ENCODE measurements at regions not wholly inside any gene's neighbourhood (a gene's known extent, or its start where the extent isn't known, plus 50 kb on each side); places are given as distances from the start of the nearest gene placed in this dataset.
"Not testable (repeated sequence)": the region's sequence is repeated elsewhere in the genome, so short reads cannot be mapped to it uniquely, and the experiment has no call there.

DNA sequence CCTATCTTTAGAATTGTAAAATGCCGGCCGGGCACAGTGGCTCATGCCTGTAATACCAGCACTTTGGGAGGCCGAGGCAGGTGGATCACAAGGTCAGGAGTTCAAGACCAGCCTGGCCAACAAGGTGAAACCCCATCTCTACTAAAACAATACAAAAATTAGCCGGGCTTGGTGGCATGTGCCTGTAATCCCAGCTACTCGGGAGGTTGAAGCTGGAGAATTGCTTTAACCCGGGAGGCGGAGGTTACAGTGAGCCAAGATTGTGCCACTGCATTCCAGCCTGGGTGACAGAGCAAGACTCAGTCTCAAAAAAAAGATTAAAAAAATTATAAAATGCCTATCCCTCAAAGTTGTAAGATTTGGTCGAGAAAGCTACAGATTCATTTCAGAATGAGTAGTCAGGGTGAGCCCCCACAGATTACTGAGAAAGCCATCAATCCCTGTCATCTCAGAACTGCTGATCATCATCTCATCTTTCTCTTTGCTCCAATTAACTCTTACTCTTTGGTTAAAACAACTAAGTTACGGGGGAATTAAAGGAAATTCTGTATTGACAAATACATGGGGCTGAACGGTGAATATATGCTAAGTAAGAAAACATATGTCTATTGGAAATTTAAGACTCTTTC, 76.9 kb upstream of the TNFSF11 start:
- 4 to 100% (median 82%) methylated on average over 1 to 10 of the region's 10 CpGs; no CpG with 5 or more reads in 1 of the 10 experiments for WGBS, 10 experiments
- H3K4me3 ChIP-seq; in situ Hi-C loops (cut with MboI; ENCODE audit: low pct_unique_long_range_greater_than_20kb in 2 of 9, low sequenced_read_pairs in 9 of 9, unreplicated experiment in 9 of 9); H3K4me1 ChIP-seq (replicated peaks in 1 of 2); H3K27ac ChIP-seq: not testable (repeated sequence)
- ATAC-seq (replicated peaks in 6 of 8) = peak in 1 of 8 experiments; percentile 11

DNA sequence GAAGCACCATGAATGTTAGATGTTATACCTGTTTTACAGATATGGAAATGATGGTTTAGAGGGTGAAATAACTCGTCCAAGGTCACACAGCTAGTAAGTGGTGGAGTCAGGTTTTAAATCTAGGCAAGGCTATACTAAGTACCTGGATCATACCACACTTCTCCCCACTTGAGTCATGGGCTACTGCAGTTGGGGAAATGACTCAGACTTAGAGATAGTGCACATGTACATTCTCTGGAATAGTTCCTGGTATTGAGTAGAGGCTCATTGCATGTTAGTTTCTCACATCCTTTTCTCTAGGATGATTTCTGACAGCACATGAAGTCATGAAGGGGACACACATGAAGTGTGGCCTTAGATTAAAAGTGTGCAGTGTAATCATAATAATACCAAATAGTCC, 76.2 kb upstream of the TNFSF11 start:
- peak in 3 of 8 experiments; percentile 28 to 55 (median 33) for ATAC-seq (replicated peaks in 6 of 8)
- in situ Hi-C loops (cut with MboI; ENCODE audit: low pct_unique_long_range_greater_than_20kb in 2 of 9, low sequenced_read_pairs in 9 of 9, unreplicated experiment in 9 of 9) = no loop called here
- Histone ChIP-seq H3K27ac (no peak overlapping the region), H3K4me1 (replicated peaks in 1 of 2) (no peaks in the 10 kb centered on the region), H3K4me3 (no peak overlapping the region)
- 0 to 46% (median 0%) methylated on average over 1 of the region's 1 CpG; no CpG with 5 or more reads in 7 of the 10 experiments for whole genome bisulfite sequencing, 10 experiments

DNA sequence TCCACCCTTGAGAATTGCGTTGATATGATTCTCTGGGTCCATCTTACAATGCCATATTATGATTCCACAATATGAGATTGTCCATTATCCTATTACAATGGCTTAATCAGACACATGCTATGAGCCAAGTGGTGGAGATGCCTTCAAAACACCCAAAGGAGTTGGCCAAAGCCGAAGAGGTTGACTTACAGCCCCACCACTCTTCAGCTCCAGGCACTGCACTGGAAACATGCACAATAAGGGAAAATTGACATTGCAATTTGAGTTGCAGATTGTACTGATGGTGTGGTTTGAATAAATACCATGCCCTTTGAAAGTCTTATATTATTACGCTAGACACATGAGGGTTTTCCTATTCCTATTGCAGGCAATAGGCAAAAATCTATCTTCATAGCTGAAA, 75.4 kb upstream of the TNFSF11 start:
- WGBS, 10 experiments = 17 to 100% (median 83%) methylated on average over 1 to 2 of the region's 3 CpGs; no CpG with 5 or more reads in 3 of the 10 experiments
- no peaks in the 10 kb centered on the region for H3K4me1 ChIP-seq (replicated peaks in 1 of 2)
- H3K27ac ChIP-seq = no peak overlapping the region
- H3K4me3 ChIP-seq = no peak overlapping the region
- no peak for ATAC-seq (replicated peaks in 6 of 8)
- in situ Hi-C loops (cut with MboI; ENCODE audit: low pct_unique_long_range_greater_than_20kb in 2 of 9, low sequenced_read_pairs in 9 of 9, unreplicated experiment in 9 of 9) = no loop called here
